H9 (cell line): ENCODE measurements at regions not wholly inside any gene's neighbourhood (a gene's known extent, or its start where the extent isn't known, plus 50 kb on each side); places are given as distances from the start of the nearest gene placed in this dataset.

ENCODE experiments used
- DNase-seq: peaks from one replicate; pipeline ENCODE4 v3.0.0-alpha.2; 2017
- H2AFZ ChIP-seq: one replicate; pipeline ENCODE4 v1.6.1; 2013; ENCODE audit warnings: mild to moderate bottlenecking, low read length, control low read depth, moderate library complexity
- H2AK5ac ChIP-seq: 2 replicates; pipeline ENCODE4 v1.6.1; 2013; ENCODE audit warnings: low read length, control low read depth, mixed read lengths; ENCODE audit not compliant: insufficient read length
- H2BK120ac ChIP-seq: one replicate; pipeline ENCODE4 v1.6.1; 2013; ENCODE audit warnings: low read depth, mild to moderate bottlenecking, low read length, control low read depth, inconsistent platforms; ENCODE audit not compliant: poor library complexity, severe bottlenecking
- H2BK12ac ChIP-seq: 2 replicates; pipeline ENCODE4 v1.6.1; 2013; ENCODE audit warnings: low read length, control low read depth, mixed read lengths, low read depth; ENCODE audit not compliant: insufficient read length
- H2BK15ac ChIP-seq: 2 replicates; pipeline ENCODE4 v1.6.1; 2013; ENCODE audit warnings: low read depth, low read length, control low read depth
- H2BK20ac ChIP-seq: one replicate; pipeline ENCODE4 v1.6.1; 2013; ENCODE audit warnings: low read depth, mild to moderate bottlenecking, low read length, control low read depth, inconsistent platforms; ENCODE audit not compliant: poor library complexity, severe bottlenecking
- H2BK5ac ChIP-seq: 2 replicates; pipeline ENCODE4 v1.6.1; 2013; ENCODE audit warnings: low read length, control low read depth, mixed read lengths; ENCODE audit not compliant: insufficient read length
- H3K14ac ChIP-seq: 2 replicates; pipeline ENCODE4 v1.6.1; 2013; ENCODE audit warnings: low read length, control low read depth; ENCODE audit not compliant: insufficient read depth
- H3K18ac ChIP-seq: 2 replicates; pipeline ENCODE4 v1.6.1; 2013; ENCODE audit warnings: low read depth, mild to moderate bottlenecking, mixed read lengths, low read length, control low read depth; ENCODE audit not compliant: insufficient read length
- H3K23ac ChIP-seq: 2 replicates; pipeline ENCODE4 v1.6.1; 2013; ENCODE audit warnings: low read length, control low read depth, mixed read lengths, low read depth; ENCODE audit not compliant: insufficient read length
- H3K23me2 ChIP-seq: 2 replicates; pipeline ENCODE4 v1.6.1; 2013; ENCODE audit warnings: low read depth, mild to moderate bottlenecking, mixed read lengths, low read length, control low read depth; ENCODE audit not compliant: insufficient read length, poor library complexity, severe bottlenecking
- H3K27ac ChIP-seq: 2 replicates; pipeline ENCODE4 v1.5.1; 2013; ENCODE audit warnings: low read length, control low read depth, mixed read lengths, low read depth; ENCODE audit not compliant: insufficient read length
- H3K27me3 ChIP-seq: 2 replicates; pipeline ENCODE4 v1.6.1; 2013; ENCODE audit warnings: low read length, control low read depth, inconsistent platforms; ENCODE audit not compliant: insufficient read depth
- H3K4ac ChIP-seq: 2 replicates; pipeline ENCODE4 v1.6.1; 2013; ENCODE audit warnings: low read depth, mild to moderate bottlenecking, control low read depth, inconsistent platforms, low read length, moderate library complexity
- H3K4me1 ChIP-seq: 2 replicates; pipeline ENCODE4 v1.6.1; 2013; ENCODE audit warnings: low read length, control low read depth, inconsistent platforms; ENCODE audit not compliant: insufficient read depth
- H3K4me2 ChIP-seq: 2 replicates; pipeline ENCODE4 v1.6.1; 2013; ENCODE audit warnings: low read length, control low read depth, mixed read lengths; ENCODE audit not compliant: insufficient read length, insufficient read depth
- H3K56ac ChIP-seq: 2 replicates; pipeline ENCODE4 v1.6.1; 2013; ENCODE audit warnings: low read depth, mild to moderate bottlenecking, mixed read lengths, low read length, control low read depth; ENCODE audit not compliant: insufficient read length
- H3K79me1 ChIP-seq: 2 replicates; pipeline ENCODE4 v1.6.1; 2013; ENCODE audit warnings: low read depth, mild to moderate bottlenecking, moderate library complexity, low read length, control low read depth, inconsistent platforms; ENCODE audit not compliant: insufficient read depth, poor library complexity, severe bottlenecking
- H3K79me2 ChIP-seq: 2 replicates; pipeline ENCODE4 v1.6.1; 2013; ENCODE audit warnings: low read length, control low read depth, inconsistent platforms; ENCODE audit not compliant: insufficient read depth
- H3K9ac ChIP-seq: 2 replicates; pipeline ENCODE4 v1.6.1; 2013; ENCODE audit warnings: low read length, control low read depth, mixed read lengths; ENCODE audit not compliant: insufficient read length; ENCODE audit errors: extremely low read depth
- H3K9me3 ChIP-seq: one replicate; pipeline ENCODE4 v1.6.1; 2013; ENCODE audit warnings: low read depth, low read length, inconsistent platforms; ENCODE audit not compliant: control insufficient read depth
- H3T11ph ChIP-seq: one replicate; pipeline ENCODE4 v1.6.1; 2013; ENCODE audit warnings: mild to moderate bottlenecking, low read length, control low read depth, inconsistent platforms
- H4K20me1 ChIP-seq: one replicate; pipeline ENCODE4 v1.6.1; 2013; ENCODE audit not compliant: control insufficient read depth, insufficient read length, insufficient read depth
- H4K5ac ChIP-seq: 2 replicates; pipeline ENCODE4 v1.6.1; 2013; ENCODE audit warnings: low read depth, mild to moderate bottlenecking, mixed read lengths, low read length, control low read depth; ENCODE audit not compliant: insufficient read length
- H4K8ac ChIP-seq: replicated peaks from 2 replicates; pipeline ENCODE4 v1.6.1; 2013; ENCODE audit warnings: low read length, control low read depth, mixed read lengths, low read depth; ENCODE audit not compliant: insufficient read length
- H4K91ac ChIP-seq: 2 replicates; pipeline ENCODE4 v1.6.1; 2013; ENCODE audit warnings: low read depth, mild to moderate bottlenecking, moderate library complexity, mixed read lengths, low read length, control low read depth; ENCODE audit not compliant: insufficient read length
- H3K27ac Mint-ChIP-seq, 3 experiments: 2 replicates in 2 of 3; 3 replicates in 1 of 3; pipeline ENCODE4 v1.8.0; 2020 to 2021; ENCODE audit warnings: mixed read lengths in 3 of 3, mild to moderate bottlenecking in 1 of 3, moderate library complexity in 1 of 3
- H3K27me3 Mint-ChIP-seq: 2 replicates; pipeline ENCODE4 v1.8.0; 2021; ENCODE audit warnings: low read depth, mild to moderate bottlenecking, moderate library complexity, mixed read lengths
- H3K36me3 Mint-ChIP-seq, 3 experiments: 2 replicates in 2 of 3; 3 replicates in 1 of 3; pipeline ENCODE4 v1.8.0; 2020 to 2021; ENCODE audit warnings: low read depth in 3 of 3, mixed read lengths in 3 of 3; ENCODE audit not compliant: insufficient read depth in 1 of 3
- H3K4me1 Mint-ChIP-seq, 2 experiments: 2 replicates each; pipeline ENCODE4 v1.8.0; 2020; ENCODE audit warnings: mixed read lengths in 2 of 2
- H3K4me3 Mint-ChIP-seq, 2 experiments: 2 replicates in 1 of 2; 3 replicates in 1 of 2; pipeline ENCODE4 v1.8.0; 2020 to 2021; ENCODE audit warnings: mild to moderate bottlenecking in 2 of 2, mixed read lengths in 2 of 2, moderate library complexity in 1 of 2
- H3K9me3 Mint-ChIP-seq, 2 experiments: 2 replicates in 1 of 2; 3 replicates in 1 of 2; pipeline ENCODE4 v1.8.0; 2020; ENCODE audit warnings: mild to moderate bottlenecking in 2 of 2, mixed read lengths in 2 of 2, moderate library complexity in 1 of 2
- WGBS: extraction: QIAGEN DNeasy Blood & Tissue Kit; methylation state at CpG from one replicate; pipeline ENCODE4 v1.1.7; 2013; ENCODE audit warnings: missing lambda C conversion rate, low lambda C conversion rate, mixed read lengths; ENCODE audit not compliant: insufficient read length; ENCODE audit errors: extremely low coverage; 5-methylcytosine and 5-hydroxymethylcytosine counted together
- TF ChIP-seq, protein P1 (sequence below): fragments of 200-600 bp; sonication (generic); conservative IDR thresholded peaks from 3 replicates; pipeline ENCODE4 v1.8.0; 2021; ENCODE audit warnings: antibody characterized with exemption, mild to moderate bottlenecking

DNA sequence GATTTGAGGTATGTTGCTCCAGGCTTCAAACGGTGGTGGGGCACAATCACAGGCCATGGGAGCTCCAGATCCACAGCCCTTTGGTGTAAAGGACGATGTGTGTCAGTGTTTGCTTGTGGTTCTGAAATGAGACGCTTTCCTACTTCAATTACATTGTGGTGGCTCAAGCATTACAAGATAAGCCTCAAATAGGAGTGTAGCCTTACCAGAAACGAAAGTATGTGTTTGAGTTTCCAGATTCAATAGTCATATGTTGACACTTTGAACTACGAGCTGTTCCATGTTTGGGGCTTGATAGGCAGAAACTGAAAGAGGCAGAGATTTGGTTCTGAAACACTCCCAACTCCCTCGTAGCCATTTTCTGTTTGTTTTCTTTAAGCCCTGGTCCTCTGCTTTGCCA is 187.1 kb downstream of the MYLK4 start:
- Mint-ChIP-seq H3K36me3 (no peaks in the 10 kb centered on the region; a peak in 1 of 7 replicates), H3K4me3 (no peak overlapping the region), H3K4me1 (peaks cover 12 to 19% of the 10 kb centered on the region in 2 experiments), H3K27me3 (peaks cover 3% of the 10 kb centered on the region; the same call in 1 of the 2 replicates), H3K27ac (no peak overlapping the region), H3K9me3 (peaks cover 0 to 3% of the 10 kb centered on the region in 2 experiments; a peak in 2 of 5 replicates)
- no peak overlapping the region for H3K14ac ChIP-seq
- no peaks in the 10 kb centered on the region for H3K9me3 ChIP-seq
- H2BK15ac ChIP-seq = no peak overlapping the region
- no peak overlapping the region for H3K4me2 ChIP-seq
- H4K5ac ChIP-seq = no peak overlapping the region
- no peak overlapping the region for H3K9ac ChIP-seq
- no peak overlapping the region for H3K4ac ChIP-seq
- H4K20me1 ChIP-seq = no peaks in the 10 kb centered on the region
- no peak overlapping the region for H3K23ac ChIP-seq
- no peaks in the 10 kb centered on the region for H3K23me2 ChIP-seq
- no peak overlapping the region for H3K27ac ChIP-seq
- H2AK5ac ChIP-seq = no peak overlapping the region
- H2BK12ac ChIP-seq = no peak overlapping the region
- no peak overlapping the region for H3T11ph ChIP-seq
- no CpG with 5 or more reads among the region's 6 CpGs for WGBS
- H4K91ac ChIP-seq = no peak overlapping the region
- no peak overlapping the region for H2BK120ac ChIP-seq
- H2BK20ac ChIP-seq = no peak overlapping the region
- DNase-seq = no peak
- H3K27me3 ChIP-seq = no peaks in the 10 kb centered on the region
- no peak overlapping the region for H3K56ac ChIP-seq
- no peaks in the 10 kb centered on the region for H3K79me1 ChIP-seq
- H3K4me1 ChIP-seq = no peaks in the 10 kb centered on the region
- no peak overlapping the region for H4K8ac ChIP-seq
- no peak overlapping the region for H3K18ac ChIP-seq
- TF ChIP-seq, protein P1, sequence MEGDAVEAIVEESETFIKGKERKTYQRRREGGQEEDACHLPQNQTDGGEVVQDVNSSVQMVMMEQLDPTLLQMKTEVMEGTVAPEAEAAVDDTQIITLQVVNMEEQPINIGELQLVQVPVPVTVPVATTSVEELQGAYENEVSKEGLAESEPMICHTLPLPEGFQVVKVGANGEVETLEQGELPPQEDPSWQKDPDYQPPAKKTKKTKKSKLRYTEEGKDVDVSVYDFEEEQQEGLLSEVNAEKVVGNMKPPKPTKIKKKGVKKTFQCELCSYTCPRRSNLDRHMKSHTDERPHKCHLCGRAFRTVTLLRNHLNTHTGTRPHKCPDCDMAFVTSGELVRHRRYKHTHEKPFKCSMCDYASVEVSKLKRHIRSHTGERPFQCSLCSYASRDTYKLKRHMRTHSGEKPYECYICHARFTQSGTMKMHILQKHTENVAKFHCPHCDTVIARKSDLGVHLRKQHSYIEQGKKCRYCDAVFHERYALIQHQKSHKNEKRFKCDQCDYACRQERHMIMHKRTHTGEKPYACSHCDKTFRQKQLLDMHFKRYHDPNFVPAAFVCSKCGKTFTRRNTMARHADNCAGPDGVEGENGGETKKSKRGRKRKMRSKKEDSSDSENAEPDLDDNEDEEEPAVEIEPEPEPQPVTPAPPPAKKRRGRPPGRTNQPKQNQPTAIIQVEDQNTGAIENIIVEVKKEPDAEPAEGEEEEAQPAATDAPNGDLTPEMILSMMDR = no peak
- no peaks in the 10 kb centered on the region for H3K79me2 ChIP-seq
- H2BK5ac ChIP-seq = no peak overlapping the region
- H2AFZ ChIP-seq = no peak overlapping the region
